Activated CD8-positive, alpha-beta memory T cell treated with anti-CD3 and anti-CD28 coated beads, Interleukin-2, amount 10 ng/mL, durations not matched to agents 7 days and 5 days (primary cell): ENCODE measurements at regions not wholly inside any gene's neighbourhood (a gene's known extent, or its start where the extent isn't known, plus 50 kb on each side); places are given as distances from the start of the nearest gene placed in this dataset.

Source experiments
- ATAC-seq: fragments of 150-1000 bp; cut with Tn5 transposase; one replicate; pipeline ENCODE4 v1.10.0; 2021; ENCODE audit warnings: moderate library complexity
- CTCF ChIA-PET: fragments of 350-600 bp; sonication (Branson Sonifier 250); formaldehyde crosslinking; loops from one replicate; lab custom pipeline; 2021; ENCODE audit warnings: antibody characterized with exemption; lab: Charles Lee
- DNase-seq: peaks from one replicate; pipeline ENCODE4 v3.0.0-alpha.2; 2020
- H3K27ac Mint-ChIP-seq: one replicate; pipeline ENCODE4 v1.8.0; 2021; ENCODE audit warnings: mild to moderate bottlenecking, mixed read lengths
- H3K27me3 Mint-ChIP-seq: one replicate; pipeline ENCODE4 v1.8.0; 2021; ENCODE audit warnings: mixed read lengths
- H3K36me3 Mint-ChIP-seq: one replicate; pipeline ENCODE4 v1.8.0; 2021; ENCODE audit warnings: mild to moderate bottlenecking, mixed read lengths
- H3K4me1 Mint-ChIP-seq: one replicate; pipeline ENCODE4 v1.8.0; 2021; ENCODE audit warnings: mixed read lengths
- H3K4me3 Mint-ChIP-seq: one replicate; pipeline ENCODE4 v1.8.0; 2021; ENCODE audit warnings: mild to moderate bottlenecking, moderate library complexity, mixed read lengths
- H3K9me3 Mint-ChIP-seq: one replicate; pipeline ENCODE4 v1.8.0; 2022; ENCODE audit warnings: low read depth, mixed read lengths

DNA sequence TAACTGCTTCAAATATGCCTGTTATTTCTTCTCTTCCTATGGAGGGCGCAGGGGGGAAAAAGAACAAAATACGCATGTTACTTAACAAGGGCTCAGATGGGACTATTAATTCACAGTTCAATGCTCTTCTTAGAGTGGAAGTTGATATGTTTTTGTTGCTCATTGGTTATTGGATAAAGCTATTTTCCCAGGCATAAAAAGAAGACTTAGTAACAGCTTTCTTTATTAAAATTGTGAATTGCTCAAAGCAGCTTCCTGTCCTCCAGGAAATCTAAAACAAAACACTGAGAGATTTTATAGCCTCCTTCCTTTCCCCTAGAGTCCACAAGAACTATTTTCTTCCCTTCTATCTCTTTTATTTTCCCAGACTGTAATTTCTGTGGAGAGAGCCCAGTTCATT is 180.8 kb downstream of the SH3BP4 start:
- H3K36me3 Mint-ChIP-seq: no peaks in the 10 kb centered on the region
- ATAC-seq: no peak
- CTCF ChIA-PET: no interaction called here

DNA sequence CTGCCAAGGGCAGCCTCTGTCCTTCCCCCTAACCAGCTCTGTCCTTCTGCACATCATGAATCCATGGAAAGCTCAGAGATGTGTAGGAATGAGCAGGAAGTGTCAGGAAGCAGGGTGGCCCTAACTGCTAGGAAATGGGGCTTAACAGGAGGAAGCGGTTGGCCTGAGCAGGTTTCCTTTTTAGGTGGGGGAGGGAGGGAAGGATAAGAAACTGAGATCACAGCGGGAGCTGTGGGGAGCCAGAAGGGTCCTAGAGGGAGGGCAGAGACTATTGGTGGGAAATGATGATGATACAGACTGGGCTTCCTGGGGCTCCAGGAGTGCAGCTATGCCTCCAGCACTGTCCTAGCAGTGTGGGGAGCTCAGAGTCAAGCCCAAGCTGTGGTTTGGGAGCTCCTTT is 182.0 kb downstream of the SH3BP4 start:
- H3K36me3 Mint-ChIP-seq: no peaks in the 10 kb centered on the region
- CTCF ChIA-PET: no interaction called here
- ATAC-seq (no peak), DNase-seq (no peak)
- no peaks in the 10 kb centered on the region for H3K4me1 Mint-ChIP-seq
- no peak overlapping the region for H3K27ac Mint-ChIP-seq
- H3K27me3 Mint-ChIP-seq: peaks cover 8% of the 10 kb centered on the region
- no peaks in the 10 kb centered on the region for H3K9me3 Mint-ChIP-seq
- no peak overlapping the region for H3K4me3 Mint-ChIP-seq

More for the DNA sequence above, 180.8 kb downstream of the SH3BP4 start:
- H3K27me3 Mint-ChIP-seq: peaks cover 11% of the 10 kb centered on the region
- no peak overlapping the region for H3K4me3 Mint-ChIP-seq
- no peaks in the 10 kb centered on the region for H3K9me3 Mint-ChIP-seq
- no peak for DNase-seq
- H3K27ac Mint-ChIP-seq: no peak overlapping the region
- H3K4me1 Mint-ChIP-seq: no peaks in the 10 kb centered on the region

DNA sequence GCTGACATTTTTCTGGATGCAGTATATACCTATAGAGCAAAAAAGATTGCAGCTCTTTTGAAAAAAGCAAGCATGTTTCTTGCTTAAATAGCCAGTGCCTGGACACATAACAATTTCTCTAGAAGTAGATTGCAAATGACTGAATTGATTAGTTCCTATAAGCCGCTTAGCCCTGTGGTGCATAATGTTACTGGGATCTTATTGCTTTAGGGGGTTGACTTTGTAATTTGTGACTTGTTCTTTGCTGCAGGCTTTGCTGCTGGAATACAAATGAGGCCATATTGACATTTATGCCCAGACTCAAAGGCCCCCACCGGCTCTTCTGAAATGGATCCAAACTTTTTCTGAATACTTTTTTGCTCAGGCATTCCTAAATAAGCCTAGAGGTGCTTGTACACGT is 182.6 kb downstream of the SH3BP4 start:
- Mint-ChIP-seq H3K36me3 (no peaks in the 10 kb centered on the region), H3K4me3 (no peak overlapping the region), H3K4me1 (no peaks in the 10 kb centered on the region), H3K27me3 (peaks cover 8% of the 10 kb centered on the region), H3K9me3 (no peaks in the 10 kb centered on the region), H3K27ac (no peak overlapping the region)
- ATAC-seq: no peak
- no peak for DNase-seq
- CTCF ChIA-PET: no interaction called here

DNA sequence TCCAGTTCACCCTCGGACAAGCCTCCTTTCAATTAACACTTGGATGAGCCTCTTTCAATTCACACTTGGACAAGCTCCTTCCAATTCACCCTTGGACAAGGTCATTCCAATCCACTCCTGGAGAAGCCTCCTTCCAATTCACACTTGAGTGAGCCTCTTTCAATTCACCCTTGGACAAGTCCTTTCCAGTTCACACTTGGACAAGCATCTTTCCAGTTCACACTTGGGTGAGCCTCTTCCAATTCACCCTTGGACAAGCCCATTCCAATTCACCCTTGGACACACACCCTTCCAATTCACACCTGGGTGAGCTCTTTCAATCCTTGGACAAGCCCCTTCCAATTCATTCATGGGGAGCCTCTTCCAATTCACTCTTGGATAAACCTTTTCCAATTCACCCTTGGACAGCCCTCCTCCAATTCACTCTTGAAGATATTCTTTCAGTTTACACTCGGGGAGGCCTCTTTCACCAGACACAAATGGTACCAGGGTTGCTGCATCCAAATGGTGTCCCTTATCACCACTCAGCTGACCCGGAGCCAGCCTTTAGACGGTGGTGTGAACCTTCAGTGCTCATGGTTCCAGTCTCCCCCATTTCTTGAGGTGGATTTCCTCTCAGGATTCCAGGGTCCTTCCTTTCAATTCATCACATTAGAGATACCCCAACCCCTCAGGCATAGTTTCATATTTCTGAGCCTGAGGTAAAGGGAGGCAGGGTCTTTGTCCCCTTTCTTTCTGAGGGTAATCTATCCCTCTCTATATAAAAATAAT is 183.6 kb downstream of the SH3BP4 start:
- no peak for DNase-seq
- Mint-ChIP-seq H3K36me3 (no peaks in the 10 kb centered on the region), H3K4me3 (no peak overlapping the region), H3K27me3 (peaks cover 8% of the 10 kb centered on the region), H3K9me3 (no peaks in the 10 kb centered on the region), H3K27ac (no peak overlapping the region), H3K4me1 (no peaks in the 10 kb centered on the region)
- no peak for ATAC-seq
- CTCF ChIA-PET: interaction anchor here (0.6 kb wide), 1 partner anchor 458 kb away, joined by 3 read pairs; no protein-coding TSS in a partner anchor

DNA sequence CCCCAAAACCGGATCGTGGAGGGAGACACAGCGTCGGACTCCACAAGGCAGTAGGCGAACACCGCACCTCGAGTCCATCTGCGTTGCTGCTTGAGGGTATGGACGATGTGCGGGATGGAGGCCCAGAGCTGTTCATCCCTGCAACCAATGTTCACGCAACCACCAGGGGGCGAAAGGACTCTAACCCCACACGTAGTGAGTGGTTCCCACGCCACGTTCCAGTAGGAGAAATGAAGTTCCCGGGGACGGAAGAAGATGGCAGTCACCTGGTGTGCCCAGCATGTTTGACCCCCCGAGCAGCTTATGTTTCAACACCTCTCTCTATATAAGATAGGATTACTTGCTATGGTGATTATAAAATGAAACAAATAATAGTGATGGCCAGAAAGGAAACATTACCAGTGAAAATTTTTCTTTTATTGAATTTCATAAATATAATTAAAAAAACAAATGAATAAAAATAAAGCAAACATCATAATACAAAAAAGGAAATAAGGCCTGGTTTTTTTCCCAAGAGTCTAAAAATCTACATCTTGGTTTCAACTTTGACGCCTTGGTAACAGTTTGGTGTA is 184.3 kb downstream of the SH3BP4 start:
- Mint-ChIP-seq H3K4me3 (no peak overlapping the region), H3K4me1 (no peaks in the 10 kb centered on the region), H3K27me3 (peaks cover 8% of the 10 kb centered on the region), H3K36me3 (no peaks in the 10 kb centered on the region), H3K9me3 (no peaks in the 10 kb centered on the region), H3K27ac (no peak overlapping the region)
- DNase-seq (peak; percentile 50), ATAC-seq (no peak)
- CTCF ChIA-PET: interaction anchor here (0.6 kb wide), 1 partner anchor 458 kb away, joined by 3 read pairs; no protein-coding TSS in a partner anchor

DNA sequence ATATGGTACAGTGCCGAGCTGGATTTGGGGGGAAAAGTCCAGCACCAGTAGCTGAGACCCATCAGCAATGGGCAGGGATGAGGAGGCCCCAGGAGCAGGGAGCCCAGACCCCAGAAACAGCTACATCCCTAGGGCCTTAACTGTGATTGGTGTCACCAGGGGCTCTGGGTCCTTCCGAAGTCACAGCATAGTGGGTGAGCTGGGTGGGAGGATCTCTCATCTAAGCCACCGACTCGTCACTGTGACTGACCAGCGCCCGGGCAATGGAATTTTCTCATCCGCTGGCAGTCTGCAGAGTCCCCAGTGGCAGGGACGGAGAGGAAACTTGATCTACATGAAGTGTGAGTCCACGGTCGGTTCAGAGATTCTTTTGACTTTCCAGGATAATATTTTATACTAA is 186.5 kb downstream of the SH3BP4 start:
- Mint-ChIP-seq H3K4me3 (no peak overlapping the region), H3K4me1 (no peaks in the 10 kb centered on the region), H3K9me3 (no peaks in the 10 kb centered on the region), H3K36me3 (no peaks in the 10 kb centered on the region), H3K27ac (no peak overlapping the region), H3K27me3 (peaks cover 8% of the 10 kb centered on the region)
- ATAC-seq: no peak
- DNase-seq: no peak
- CTCF ChIA-PET: interaction anchor here (1.5 kb wide), 1 partner anchor 456 kb away, joined by 4 read pairs; no protein-coding TSS in a partner anchor

DNA sequence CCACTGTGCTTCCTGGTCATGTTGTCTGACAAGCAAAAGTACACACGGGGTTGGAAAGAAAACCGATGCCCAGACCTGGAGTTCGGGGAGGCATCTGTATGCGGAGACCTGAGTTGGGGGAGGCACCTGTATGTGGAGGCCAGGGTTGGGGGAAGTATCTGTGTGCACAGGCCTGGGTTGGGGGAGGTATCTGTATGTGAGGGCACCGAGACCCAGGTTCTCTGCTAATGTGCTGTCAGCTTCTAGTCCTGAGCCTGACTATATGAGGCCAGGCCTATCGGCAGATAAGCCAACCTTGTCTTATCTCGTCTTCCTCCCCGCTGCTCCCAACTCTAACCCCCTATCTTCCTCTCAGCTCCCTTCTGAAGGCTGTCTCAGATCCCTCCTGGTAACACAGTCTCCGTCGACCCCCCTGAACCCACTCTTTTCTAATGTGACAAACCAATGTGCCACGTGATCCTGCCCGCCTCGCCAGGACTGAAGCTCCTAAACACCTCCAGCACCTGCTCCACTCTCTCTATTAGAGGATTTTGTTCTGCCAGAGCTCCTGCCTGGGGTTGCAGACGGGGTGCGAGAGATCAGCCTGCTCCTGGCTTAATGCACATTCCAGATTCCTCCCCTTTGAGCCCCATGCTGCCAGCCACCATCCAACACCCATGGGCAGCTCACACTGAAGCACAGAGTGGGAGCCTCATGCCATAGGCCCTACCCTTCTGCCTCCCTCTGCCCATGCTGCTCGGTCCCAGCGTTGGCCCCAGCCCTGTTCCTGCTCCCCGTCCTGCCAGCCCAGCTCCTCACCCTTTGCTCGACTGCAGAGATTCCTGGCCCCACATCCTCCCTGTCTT is 188.4 kb downstream of the SH3BP4 start:
- no peak overlapping the region for H3K27ac Mint-ChIP-seq
- H3K4me3 Mint-ChIP-seq: no peak overlapping the region
- ATAC-seq (no peak), DNase-seq (no peak)
- no peaks in the 10 kb centered on the region for H3K36me3 Mint-ChIP-seq
- no peaks in the 10 kb centered on the region for H3K4me1 Mint-ChIP-seq
- no peaks in the 10 kb centered on the region for H3K9me3 Mint-ChIP-seq
- CTCF ChIA-PET: no interaction called here
- peaks cover 8% of the 10 kb centered on the region for H3K27me3 Mint-ChIP-seq

DNA sequence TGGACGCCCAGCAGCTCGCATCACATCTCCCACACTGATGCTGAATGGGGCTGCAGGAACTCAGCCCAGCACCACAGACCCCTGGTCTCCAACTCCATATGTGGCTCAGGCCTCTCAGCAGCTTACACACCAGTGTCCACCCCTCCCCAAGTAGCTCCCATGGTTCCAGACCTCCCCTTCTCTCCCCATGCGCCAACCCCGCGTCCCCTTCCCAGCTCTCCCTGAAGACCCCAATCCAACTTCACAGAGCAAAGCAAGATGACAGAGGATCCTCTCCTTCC is 188.9 kb downstream of the SH3BP4 start:
- DNase-seq: no peak
- Mint-ChIP-seq H3K27ac (no peak overlapping the region), H3K4me1 (no peaks in the 10 kb centered on the region), H3K36me3 (no peaks in the 10 kb centered on the region), H3K4me3 (no peak overlapping the region), H3K27me3 (peaks cover 6% of the 10 kb centered on the region), H3K9me3 (no peaks in the 10 kb centered on the region)
- ATAC-seq: no peak
- CTCF ChIA-PET: no interaction called here

DNA sequence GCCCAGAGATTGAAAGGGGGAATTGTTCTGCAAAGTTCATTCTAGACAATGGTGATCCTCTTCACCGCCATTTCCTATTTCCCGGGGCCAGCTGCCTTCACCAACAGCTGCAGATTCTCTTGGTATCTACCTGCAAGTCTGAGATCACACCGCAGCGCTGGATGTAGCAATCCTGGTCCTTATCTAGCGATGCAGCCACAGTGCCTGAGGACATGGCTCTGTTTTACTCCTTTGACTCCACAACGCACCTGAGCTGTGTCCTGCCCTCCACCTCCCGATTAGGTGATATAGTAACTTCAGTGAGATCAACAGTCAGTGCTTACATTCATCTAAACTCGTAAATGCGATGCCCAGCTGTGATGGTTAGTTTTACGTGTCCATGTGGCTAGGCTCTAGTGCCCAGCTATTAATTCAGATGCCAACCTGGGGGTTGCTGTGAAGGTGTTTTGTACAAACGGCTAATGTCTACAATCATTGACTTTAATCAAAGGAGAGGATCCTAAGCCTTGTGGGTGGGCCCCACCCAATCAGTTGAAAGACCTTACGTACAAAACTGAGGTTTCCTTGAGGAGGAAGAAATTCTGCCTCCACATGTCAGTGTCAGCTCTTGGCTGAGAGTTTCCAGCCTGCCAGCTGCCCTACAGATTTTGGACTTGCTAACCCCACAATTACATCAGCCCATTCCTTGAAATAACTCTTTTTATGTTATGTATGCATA is 189.8 kb downstream of the SH3BP4 start:
- Mint-ChIP-seq H3K27ac (no peak overlapping the region), H3K4me1 (no peaks in the 10 kb centered on the region), H3K36me3 (no peaks in the 10 kb centered on the region), H3K27me3 (peaks cover 9% of the 10 kb centered on the region), H3K9me3 (no peaks in the 10 kb centered on the region), H3K4me3 (no peak overlapping the region)
- CTCF ChIA-PET: no interaction called here
- no peak for DNase-seq
- no peak for ATAC-seq

DNA sequence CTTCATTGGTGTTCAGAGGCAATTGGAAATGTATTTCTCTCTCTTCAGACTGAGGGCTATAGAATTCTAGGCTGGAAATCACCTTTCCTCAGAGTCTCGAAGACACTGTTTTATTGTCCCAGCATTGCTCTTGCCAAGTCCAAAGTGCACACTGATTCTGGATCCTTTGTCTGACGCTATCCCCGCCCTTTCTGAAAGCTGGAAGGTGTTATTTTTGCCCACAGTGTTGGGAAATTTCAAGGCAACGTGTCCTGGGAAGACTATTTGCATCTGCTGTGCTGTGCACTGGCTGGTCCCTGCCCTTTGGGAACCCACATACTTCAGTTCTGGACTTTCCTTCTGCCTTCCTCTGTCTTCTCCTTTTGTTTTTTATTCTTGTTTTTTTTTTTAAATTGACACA is 190.8 kb downstream of the SH3BP4 start:
- H3K4me3 Mint-ChIP-seq: no peak overlapping the region
- CTCF ChIA-PET: no interaction called here
- no peaks in the 10 kb centered on the region for H3K4me1 Mint-ChIP-seq
- ATAC-seq: no peak
- peaks cover 3% of the 10 kb centered on the region for H3K27me3 Mint-ChIP-seq
- H3K27ac Mint-ChIP-seq: no peak overlapping the region
- H3K36me3 Mint-ChIP-seq: no peaks in the 10 kb centered on the region
- DNase-seq: no peak
- no peaks in the 10 kb centered on the region for H3K9me3 Mint-ChIP-seq

DNA sequence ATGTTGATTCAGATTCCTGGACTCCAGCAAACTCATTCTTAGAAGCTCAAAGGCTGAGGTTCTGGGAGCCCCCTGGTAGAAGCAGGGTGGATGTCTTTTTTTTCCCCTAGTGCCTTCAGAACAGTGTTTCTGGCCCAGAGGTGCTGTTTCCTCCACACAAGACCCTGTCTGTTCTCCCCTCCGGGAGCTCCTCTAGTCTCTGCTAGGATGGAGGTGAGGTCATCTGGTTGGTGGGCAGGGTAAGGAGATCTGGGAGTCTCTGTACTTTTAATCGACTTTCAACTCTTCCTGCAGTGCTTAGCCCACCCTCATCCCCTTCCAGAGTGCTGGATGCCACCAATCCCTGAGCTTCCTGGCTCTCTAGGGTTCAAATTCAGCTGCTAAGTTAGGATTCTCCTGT is 192.0 kb downstream of the SH3BP4 start:
- H3K27ac Mint-ChIP-seq: no peak overlapping the region

DNA sequence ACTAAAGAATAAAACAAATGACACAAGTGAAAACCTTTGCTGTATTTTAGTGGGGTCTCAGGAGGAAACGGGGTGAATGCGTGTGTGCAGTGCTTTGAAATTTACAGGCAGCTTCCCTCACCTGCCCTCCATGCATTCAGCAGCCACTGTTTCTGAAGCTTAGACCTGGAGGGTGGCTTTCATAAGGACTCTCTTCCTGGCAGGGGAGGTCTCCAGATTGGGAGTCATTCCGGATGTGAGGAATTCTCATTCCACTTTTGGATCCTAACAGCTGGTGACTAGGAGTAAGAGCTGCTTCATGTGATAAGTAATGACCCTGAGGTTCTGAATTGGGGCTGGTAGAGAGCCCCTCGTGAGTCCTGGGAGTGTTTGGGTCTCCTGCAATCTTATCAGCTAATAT is 192.5 kb downstream of the SH3BP4 start:
- no peaks in the 10 kb centered on the region for H3K36me3 Mint-ChIP-seq
- H3K9me3 Mint-ChIP-seq: no peaks in the 10 kb centered on the region
- CTCF ChIA-PET: no interaction called here
- H3K4me3 Mint-ChIP-seq: no peak overlapping the region
- H3K27me3 Mint-ChIP-seq: peaks cover 6% of the 10 kb centered on the region
- ATAC-seq (no peak), DNase-seq (no peak)
- H3K4me1 Mint-ChIP-seq: no peaks in the 10 kb centered on the region
- H3K27ac Mint-ChIP-seq: no peak overlapping the region

More for the DNA sequence above, 192.0 kb downstream of the SH3BP4 start:
- Mint-ChIP-seq H3K9me3 (no peaks in the 10 kb centered on the region), H3K27me3 (peaks cover 3% of the 10 kb centered on the region), H3K4me3 (no peak overlapping the region), H3K4me1 (no peaks in the 10 kb centered on the region), H3K36me3 (no peaks in the 10 kb centered on the region)
- ATAC-seq (no peak), DNase-seq (no peak)
- CTCF ChIA-PET: no interaction called here

DNA sequence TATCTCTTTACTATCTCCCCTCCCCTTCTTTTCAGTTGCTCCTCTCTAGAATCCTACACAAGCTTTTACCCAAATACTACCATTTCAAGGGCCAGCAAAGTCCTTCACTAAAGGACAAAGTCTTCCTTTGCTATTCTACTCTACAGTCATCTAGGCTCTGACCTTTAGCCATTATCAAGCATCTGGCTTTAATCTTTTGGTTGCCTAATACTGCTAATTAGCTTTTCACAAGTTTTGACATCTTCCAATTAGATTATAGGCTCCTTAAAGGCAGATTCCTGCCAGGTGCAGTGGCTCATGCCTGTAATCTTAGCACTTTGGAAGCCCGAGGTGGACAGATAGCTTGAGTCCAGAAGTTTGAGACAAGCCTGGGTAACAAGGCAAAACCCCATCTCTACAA is 194.4 kb downstream of the SH3BP4 start:
- CTCF ChIA-PET: no interaction called here
- ATAC-seq: no peak
- peaks cover 6% of the 10 kb centered on the region for H3K27me3 Mint-ChIP-seq

More for the DNA sequence above, 194.4 kb downstream of the SH3BP4 start:
- Mint-ChIP-seq H3K36me3 (no peaks in the 10 kb centered on the region), H3K4me1 (no peaks in the 10 kb centered on the region), H3K9me3 (no peaks in the 10 kb centered on the region), H3K27ac (no peak overlapping the region), H3K4me3 (no peak overlapping the region)
- no peak for DNase-seq
